ENCODE measurements at regions not wholly inside any gene's neighbourhood (a gene's known extent, or its start where the extent isn't known, plus 50 kb on each side); places are given as distances from the start of the nearest gene placed in this dataset.

DNA sequence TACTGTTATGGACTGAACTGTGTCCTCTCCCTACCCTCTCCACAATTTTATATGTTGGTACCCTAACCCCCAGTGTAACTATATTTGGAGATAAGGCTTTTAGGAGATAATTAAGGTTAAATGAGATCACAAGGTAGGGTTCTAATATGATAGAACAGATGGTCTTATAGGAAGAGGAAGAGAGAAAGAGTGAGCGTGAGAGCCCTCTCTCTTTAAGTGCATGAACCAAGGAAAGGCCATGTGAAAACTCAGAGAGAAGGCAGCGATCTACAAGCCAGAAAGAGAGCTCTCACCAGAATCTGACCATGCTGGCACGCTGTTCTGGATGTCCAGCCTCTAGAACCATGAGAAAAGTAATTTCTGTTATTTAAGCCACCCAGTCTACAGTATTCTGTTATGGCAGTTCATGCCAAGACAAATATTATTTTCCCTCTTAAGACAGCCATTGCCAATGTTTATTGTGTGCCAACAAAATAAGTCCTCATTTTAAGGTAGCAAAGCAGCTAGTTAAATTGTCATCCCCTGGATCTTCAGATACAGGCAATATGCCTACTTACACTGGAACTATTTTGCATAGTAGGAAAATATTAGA lies 336.2 kb downstream of the MID1IP1 start:
- Histone ChIP-seq H3K27me3 (no peaks in the 10 kb centered on the region), H3K36me3 (no peaks in the 10 kb centered on the region), H3K9me3 (no peaks in the 10 kb centered on the region), H3K27ac (no peak overlapping the region), H3K4me1 (no peaks in the 10 kb centered on the region), H3K4me3 (no peak overlapping the region)
- intact Hi-C loops (cut with DNase I): no loop called here
- DNase-seq: no peak
- no peak for TF ChIP-seq POLR2A (IDR thresholded peaks at IDR 0.05)
- no peak for TF ChIP-seq CTCF (IDR thresholded peaks at IDR 0.05)
- 65 to 70% methylated on average over 3 of the region's 3 CpGs for WGBS, 2 donors

- intact Hi-C loops (cut with DNase I): no loop called here
- TF ChIP-seq POLR2A (IDR thresholded peaks at IDR 0.05): no peak
- no peak for TF ChIP-seq CTCF (IDR thresholded peaks at IDR 0.05)
- Histone ChIP-seq H3K9me3 (no peaks in the 10 kb centered on the region), H3K36me3 (no peaks in the 10 kb centered on the region), H3K27me3 (no peaks in the 10 kb centered on the region), H3K27ac (no peak overlapping the region), H3K4me3 (no peak overlapping the region), H3K4me1 (no peaks in the 10 kb centered on the region)
- no peak for DNase-seq
- WGBS, 2 donors: 68 to 76% methylated on average over 2 to 3 of the region's 3 CpGs
These were observed 339.3 kb downstream of the MID1IP1 start for GRCh38 chrX:39140581-39140980.

DNA sequence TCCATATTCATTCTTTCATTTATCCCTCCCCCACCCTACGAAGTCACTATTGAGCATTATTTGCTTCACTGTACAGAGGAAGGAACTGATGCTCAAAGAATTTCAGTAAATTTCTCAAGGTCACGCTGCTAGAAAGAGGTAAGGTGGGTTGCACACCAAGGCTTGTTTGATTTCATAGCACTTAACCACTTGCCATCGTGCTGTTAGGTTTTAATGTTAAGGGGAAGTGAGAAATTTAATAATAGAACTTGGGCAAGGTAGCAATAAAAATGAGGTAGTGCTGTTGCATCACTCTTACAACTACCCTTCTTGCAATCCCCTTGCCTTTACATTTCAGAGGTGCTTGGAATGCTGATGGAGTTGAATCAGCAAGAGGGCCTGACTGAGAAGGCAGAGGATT lies 343.1 kb downstream of the MID1IP1 start:
- H3K27ac ChIP-seq: no peak overlapping the region
- H3K27me3 ChIP-seq: no peaks in the 10 kb centered on the region
- no peak overlapping the region for H3K4me3 ChIP-seq
- no peak for DNase-seq
- H3K9me3 ChIP-seq: no peaks in the 10 kb centered on the region
- H3K4me1 ChIP-seq: no peaks in the 10 kb centered on the region
- no peaks in the 10 kb centered on the region for H3K36me3 ChIP-seq
- 36 to 80% methylated on average over 1 to 3 of the region's 3 CpGs for WGBS, 2 donors
- TF ChIP-seq POLR2A (IDR thresholded peaks at IDR 0.05): no peak
- no peak for TF ChIP-seq CTCF (IDR thresholded peaks at IDR 0.05)
- intact Hi-C loops (cut with DNase I): no loop called here

DNA sequence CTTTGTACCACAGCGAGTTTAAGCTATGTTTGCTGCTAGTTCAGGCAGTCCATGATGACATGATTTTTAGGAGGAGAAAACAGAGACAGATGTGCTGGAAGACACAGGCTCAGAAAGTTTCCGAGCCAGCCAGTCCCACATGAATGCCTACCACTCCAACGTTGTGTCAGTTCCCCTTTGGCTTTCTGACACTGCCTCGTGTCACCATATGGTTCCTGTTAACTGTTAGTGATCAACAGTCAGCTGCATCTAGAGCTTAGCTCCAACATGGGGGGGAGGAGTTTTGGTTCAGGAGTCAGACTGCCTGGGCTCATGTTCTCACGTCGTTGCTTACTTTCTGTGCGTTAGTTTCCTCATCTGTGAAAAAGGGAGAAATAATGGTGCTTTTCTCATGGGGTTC lies 343.7 kb downstream of the MID1IP1 start:
- DNase-seq: no peak
- no peaks in the 10 kb centered on the region for H3K36me3 ChIP-seq
- no peaks in the 10 kb centered on the region for H3K27me3 ChIP-seq
- H3K4me1 ChIP-seq: no peaks in the 10 kb centered on the region
- H3K4me3 ChIP-seq: no peak overlapping the region
- intact Hi-C loops (cut with DNase I): no loop called here
- no peak for TF ChIP-seq POLR2A (IDR thresholded peaks at IDR 0.05)
- TF ChIP-seq CTCF (IDR thresholded peaks at IDR 0.05): no peak
- no peaks in the 10 kb centered on the region for H3K9me3 ChIP-seq
- H3K27ac ChIP-seq: no peak overlapping the region
- 67% methylated on average over 7 of the region's 7 CpGs for whole genome bisulfite sequencing, 2 donors

GRCh38 chrX:39145859-39146258 lies 344.6 kb downstream of the MID1IP1 start:
- Histone ChIP-seq H3K4me1 (no peaks in the 10 kb centered on the region), H3K27me3 (no peaks in the 10 kb centered on the region)
- intact Hi-C loops (cut with DNase I): no loop called here

More at GRCh38 chrX:39145859-39146258, 344.6 kb downstream of the MID1IP1 start:
- no peak overlapping the region for H3K4me3 ChIP-seq
- TF ChIP-seq POLR2A (IDR thresholded peaks at IDR 0.05) (no peak), CTCF (IDR thresholded peaks at IDR 0.05) (no peak)
- H3K36me3 ChIP-seq: no peaks in the 10 kb centered on the region
- no peak overlapping the region for H3K27ac ChIP-seq
- H3K9me3 ChIP-seq: no peaks in the 10 kb centered on the region
- DNase-seq: no peak
